ENCODE measurements at regions not wholly inside any gene's neighbourhood (a gene's known extent, or its start where the extent isn't known, plus 50 kb on each side); places are given as distances from the start of the nearest gene placed in this dataset.

- Mint-ChIP-seq H3K27me3 (ENCODE audit: low read depth) (no peaks in the 10 kb centered on the region), H3K4me1 (no peaks in the 10 kb centered on the region), H3K4me3 (no peak overlapping the region), H3K27ac (no peak overlapping the region), H3K9me3 (no peaks in the 10 kb centered on the region), H3K36me3 (ENCODE audit: insufficient read depth in 1 of 3, low read depth in 3 of 3) (no peaks in the 10 kb centered on the region)
- Histone ChIP-seq H3K56ac (ENCODE audit: insufficient read length, low read depth, low read length) (no peak overlapping the region), H3K27me3 (ENCODE audit: insufficient read depth, low read length) (no peaks in the 10 kb centered on the region), H3K23me2 (ENCODE audit: insufficient read length, low read depth, low read length, poor library complexity, severe bottlenecking) (no peaks in the 10 kb centered on the region), H2BK12ac (ENCODE audit: insufficient read length, low read depth, low read length) (no peak overlapping the region), H3K14ac (ENCODE audit: insufficient read depth, low read length) (no peak overlapping the region), H3K4me2 (ENCODE audit: insufficient read depth, insufficient read length, low read length) (no peak overlapping the region), H3K9ac (ENCODE audit: extremely low read depth, insufficient read length, low read length) (no peak overlapping the region), H3K23ac (ENCODE audit: insufficient read length, low read depth, low read length) (no peak overlapping the region), H3K9me3 (ENCODE audit: control insufficient read depth, low read depth, low read length) (no peaks in the 10 kb centered on the region), H4K91ac (ENCODE audit: insufficient read length, low read depth, low read length) (no peak overlapping the region), H2AFZ (ENCODE audit: low read length) (no peak overlapping the region), H2BK20ac (ENCODE audit: low read depth, low read length, poor library complexity, severe bottlenecking) (no peak overlapping the region), H3K79me2 (ENCODE audit: insufficient read depth, low read length) (no peaks in the 10 kb centered on the region), H4K5ac (ENCODE audit: insufficient read length, low read depth, low read length) (no peak overlapping the region), H3K79me1 (ENCODE audit: insufficient read depth, low read depth, low read length, poor library complexity, severe bottlenecking) (no peaks in the 10 kb centered on the region), H2BK120ac (ENCODE audit: low read depth, low read length, poor library complexity, severe bottlenecking) (no peak overlapping the region), H2BK5ac (ENCODE audit: insufficient read length, low read length) (no peak overlapping the region), H4K20me1 (ENCODE audit: control insufficient read depth, insufficient read depth, insufficient read length) (no peaks in the 10 kb centered on the region), H4K8ac (replicated peaks; ENCODE audit: insufficient read length, low read depth, low read length) (no peak overlapping the region), H3K4ac (ENCODE audit: low read depth, low read length) (no peak overlapping the region), H2BK15ac (ENCODE audit: low read depth, low read length) (no peak overlapping the region), H3T11ph (ENCODE audit: low read length) (no peak overlapping the region), H2AK5ac (ENCODE audit: insufficient read length, low read length) (no peak overlapping the region), H3K18ac (ENCODE audit: insufficient read length, low read depth, low read length) (no peak overlapping the region), H3K27ac (ENCODE audit: insufficient read length, low read depth, low read length) (no peak overlapping the region), H3K4me1 (ENCODE audit: insufficient read depth, low read length) (no peaks in the 10 kb centered on the region)
- TF ChIP-seq CTCF (conservative IDR thresholded peaks at IDR 0.05) = no peak
- no peak for DNase-seq
These were observed 336.9 kb upstream of the ATP2B1 start for GRCh38 chr12:90045559-90045958.

Data from H9 (cell line).